Right renal cortex interstitium (tissue), 3 donors: ENCODE measurements at regions not wholly inside any gene's neighbourhood (a gene's known extent, or its start where the extent isn't known, plus 50 kb on each side); places are given as distances from the start of the nearest gene placed in this dataset.
"Not testable (repeated sequence)": the region's sequence is repeated elsewhere in the genome, so short reads cannot be mapped to it uniquely, and the experiment has no call there.

Source experiments
- DNase-seq, 3 donors: peaks; one replicate each; pipeline ENCODE4 v3.0.0-alpha.2; 2013; ENCODE audit warnings: low read depth in 3 of 3, low spot score in 2 of 3

GRCh38 chr2:7094231-7094741 is 177.1 kb downstream of the RNF144A start:
- DNase-seq: peak in 1 of 3 donors; percentile 40

- no peak for DNase-seq
Observed at GRCh38 chr2:7096726-7097352, 179.6 kb downstream of the RNF144A start.

GRCh38 chr2:7097353-7097895 is 180.2 kb downstream of the RNF144A start:
- DNase-seq: peak in 2 of 3 donors; percentile 58 to 69

GRCh38 chr2:7098816-7099215 is 181.6 kb downstream of the RNF144A start:
- DNase-seq: no peak

GRCh38 chr2:7099687-7100086 is 182.5 kb downstream of the RNF144A start:
- DNase-seq: not testable (repeated sequence)

GRCh38 chr2:7102826-7103225 is 185.6 kb downstream of the RNF144A start:
- no peak for DNase-seq

- no peak for DNase-seq
Observed at GRCh38 chr2:7108792-7109532, 191.8 kb downstream of the RNF144A start.

- DNase-seq: peak in 1 of 3 donors; percentile 33
Observed at GRCh38 chr2:7109533-7109885, 192.3 kb downstream of the RNF144A start.

- no peak for DNase-seq
Observed at GRCh38 chr2:7111626-7112025, 194.4 kb downstream of the RNF144A start.

- no peak for DNase-seq
Observed at GRCh38 chr2:7115364-7115763, 198.2 kb downstream of the RNF144A start.

GRCh38 chr2:7115906-7116305 is 198.7 kb downstream of the RNF144A start:
- no peak for DNase-seq

GRCh38 chr2:7116511-7116910 is 199.3 kb downstream of the RNF144A start:
- no peak for DNase-seq

- DNase-seq: no peak
Observed at GRCh38 chr2:7117076-7117475, 199.9 kb downstream of the RNF144A start.

GRCh38 chr2:7118606-7119131 is 201.5 kb downstream of the RNF144A start:
- no peak for DNase-seq

- peak in 1 of 3 donors; percentile 30 for DNase-seq
Observed at GRCh38 chr2:7119132-7119835, 202.1 kb downstream of the RNF144A start.

- no peak for DNase-seq
Observed at GRCh38 chr2:7121851-7122250, 204.6 kb downstream of the RNF144A start.

- DNase-seq: no peak
Observed at GRCh38 chr2:7127156-7127555, 209.9 kb downstream of the RNF144A start.

GRCh38 chr2:7127687-7128086 is 210.5 kb downstream of the RNF144A start:
- DNase-seq: no peak

GRCh38 chr2:7131261-7131660 is 214.0 kb downstream of the RNF144A start:
- no peak for DNase-seq

- DNase-seq: no peak
Observed at GRCh38 chr2:7132753-7133152, 215.5 kb downstream of the RNF144A start.

GRCh38 chr2:7133521-7133920 is 216.3 kb downstream of the RNF144A start:
- no peak for DNase-seq
